Stimulated activated effector memory CD8-positive, alpha-beta T cell treated with anti-CD3 and anti-CD28 coated beads, Interleukin-12 subunit alpha, Interleukin-12 subunit beta, amount 100 ng/mL, for 72 hours (primary cell): ENCODE measurements at regions not wholly inside any gene's neighbourhood (a gene's known extent, or its start where the extent isn't known, plus 50 kb on each side); places are given as distances from the start of the nearest gene placed in this dataset.
"Not testable (repeated sequence)": the region's sequence is repeated elsewhere in the genome, so short reads cannot be mapped to it uniquely, and the experiment has no call there.

Experiments used
- ATAC-seq: fragments of 150-1000 bp; cut with Tn5 transposase; 2 replicates; pipeline ENCODE4 v1.10.0; 2021
- DNase-seq, 2 donors: peaks; one replicate each; pipeline ENCODE4 v3.0.0; 2021 to 2022; ENCODE audit warnings: low spot score in 2 of 2
- H3K27ac Mint-ChIP-seq: one replicate; pipeline ENCODE4 v1.8.0; 2022; ENCODE audit warnings: mild to moderate bottlenecking, mixed read lengths
- H3K36me3 Mint-ChIP-seq: one replicate; pipeline ENCODE4 v1.8.0; 2022; ENCODE audit warnings: mild to moderate bottlenecking, mixed read lengths
- H3K4me1 Mint-ChIP-seq: one replicate; pipeline ENCODE4 v1.8.0; 2022; ENCODE audit warnings: mixed read lengths
- H3K4me3 Mint-ChIP-seq: one replicate; pipeline ENCODE4 v1.8.0; 2022; ENCODE audit warnings: mild to moderate bottlenecking, mixed read lengths
- H3K9me3 Mint-ChIP-seq: one replicate; pipeline ENCODE4 v1.8.0; 2022; ENCODE audit warnings: mixed read lengths

DNA sequence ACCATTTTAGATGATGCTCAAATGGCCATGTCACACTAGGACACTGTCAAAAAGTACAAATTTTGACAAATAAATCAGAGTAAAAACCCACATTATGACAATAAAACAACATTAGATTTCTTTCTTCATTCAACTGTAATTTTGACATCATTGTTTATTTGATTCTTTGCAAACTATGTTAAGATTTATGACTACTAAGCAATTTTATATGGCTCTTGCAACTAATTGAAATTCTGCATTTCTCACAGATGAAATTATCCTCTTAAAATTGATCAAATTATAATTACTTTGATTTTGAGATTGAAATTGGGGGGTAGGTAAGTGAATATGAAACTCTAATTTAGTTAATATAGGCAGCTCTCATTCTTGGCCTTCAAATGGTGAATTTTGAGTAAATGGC, 59.8 kb downstream of the ATOH1 start:
- H3K27ac Mint-ChIP-seq = no peak overlapping the region
- no peaks in the 10 kb centered on the region for H3K9me3 Mint-ChIP-seq
- H3K4me1 Mint-ChIP-seq = no peaks in the 10 kb centered on the region
- no peak for DNase-seq
- no peaks in the 10 kb centered on the region for H3K36me3 Mint-ChIP-seq
- no peak for ATAC-seq
- H3K4me3 Mint-ChIP-seq = no peak overlapping the region

DNA sequence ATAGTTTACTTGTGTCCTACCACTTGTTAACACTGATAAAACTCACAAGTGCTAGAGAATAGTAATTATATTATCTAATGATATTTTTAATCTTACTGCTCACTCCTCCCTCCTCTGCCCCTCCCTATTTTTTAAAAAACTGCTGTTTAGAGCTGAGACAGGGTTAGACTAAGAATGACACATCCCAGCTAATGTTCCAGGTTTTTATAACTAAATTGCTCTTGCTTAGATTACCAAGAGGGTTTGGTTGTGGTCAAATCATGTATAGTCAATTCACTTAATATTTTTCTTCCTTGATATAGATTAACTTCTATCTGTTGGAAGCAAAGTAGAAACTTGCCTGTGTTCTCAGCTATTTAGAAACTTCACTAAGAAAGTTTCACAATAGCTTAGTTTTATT, 60.2 kb downstream of the ATOH1 start:
- Mint-ChIP-seq H3K4me1 (no peaks in the 10 kb centered on the region), H3K36me3 (no peaks in the 10 kb centered on the region), H3K27ac (no peak overlapping the region), H3K9me3 (no peaks in the 10 kb centered on the region), H3K4me3 (no peak overlapping the region)
- DNase-seq (no peak), ATAC-seq (no peak)

DNA sequence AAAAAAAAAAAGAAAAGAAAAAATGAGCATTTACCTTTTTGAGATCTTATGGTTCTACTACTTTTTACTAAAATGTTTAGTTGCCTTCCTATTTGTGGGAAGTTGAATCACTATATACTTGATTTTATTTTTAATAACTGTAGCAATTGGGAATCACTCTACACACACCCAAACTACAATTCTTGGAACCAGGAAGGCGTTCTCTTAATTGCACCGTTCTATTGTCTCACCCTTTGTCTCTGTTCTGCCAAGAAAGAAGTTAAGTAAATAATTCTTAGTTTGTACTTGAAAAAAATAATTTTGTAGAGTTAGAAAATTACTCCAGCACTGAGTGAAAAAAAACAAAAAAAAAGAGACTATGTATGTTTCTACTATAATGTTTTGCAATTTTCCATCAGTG, 62.7 kb downstream of the ATOH1 start:
- H3K9me3 Mint-ChIP-seq = peaks cover 3% of the 10 kb centered on the region
- H3K27ac Mint-ChIP-seq = no peak overlapping the region
- no peaks in the 10 kb centered on the region for H3K36me3 Mint-ChIP-seq
- DNase-seq = no peak
- H3K4me3 Mint-ChIP-seq = no peak overlapping the region
- no peaks in the 10 kb centered on the region for H3K4me1 Mint-ChIP-seq
- ATAC-seq = no peak

DNA sequence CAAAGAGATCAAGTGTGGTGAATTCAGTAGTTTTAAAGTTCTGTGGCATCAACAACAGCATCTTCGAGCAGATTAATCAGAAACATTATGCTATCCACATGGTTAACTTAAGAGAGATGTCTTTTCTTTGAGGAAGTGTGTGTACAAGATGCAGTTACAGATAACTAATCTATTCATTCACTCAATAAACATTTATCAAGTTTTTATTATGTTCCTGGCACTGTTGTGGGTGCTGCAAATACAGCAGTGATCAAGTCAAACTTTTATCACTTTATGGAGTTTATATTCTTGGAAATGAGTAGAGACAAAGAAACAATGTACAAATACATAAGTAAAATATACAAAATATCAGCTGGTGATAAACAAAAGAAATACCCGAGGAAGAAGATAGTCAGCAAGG, 66.4 kb downstream of the ATOH1 start:
- Mint-ChIP-seq H3K36me3 (no peaks in the 10 kb centered on the region), H3K4me1 (no peaks in the 10 kb centered on the region), H3K4me3 (no peak overlapping the region), H3K27ac (no peak overlapping the region), H3K9me3 (peaks cover 3% of the 10 kb centered on the region)
- no peak for DNase-seq
- ATAC-seq = no peak

DNA sequence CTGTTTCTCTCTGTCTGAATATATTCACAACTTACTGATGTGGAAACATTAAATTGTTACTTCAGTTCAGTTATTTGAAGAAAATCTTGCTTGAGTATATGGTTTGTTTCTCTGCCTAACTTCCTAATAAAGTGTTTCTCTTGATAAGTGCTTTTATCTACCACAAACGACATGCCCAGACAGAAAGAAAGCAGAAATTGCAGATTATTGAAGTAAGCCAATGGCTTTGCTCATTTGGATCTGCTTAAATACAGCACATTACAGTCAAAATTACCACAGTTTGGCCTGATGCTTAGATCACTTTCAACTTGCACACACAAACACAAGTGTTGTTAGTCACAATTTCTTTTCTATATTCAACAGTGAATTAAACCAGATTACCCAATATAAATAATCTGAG, 68.0 kb downstream of the ATOH1 start:
- no peak for ATAC-seq
- no peaks in the 10 kb centered on the region for H3K36me3 Mint-ChIP-seq
- H3K4me3 Mint-ChIP-seq = no peak overlapping the region
- peaks cover 3% of the 10 kb centered on the region for H3K9me3 Mint-ChIP-seq
- no peak overlapping the region for H3K27ac Mint-ChIP-seq
- DNase-seq = no peak
- no peaks in the 10 kb centered on the region for H3K4me1 Mint-ChIP-seq

DNA sequence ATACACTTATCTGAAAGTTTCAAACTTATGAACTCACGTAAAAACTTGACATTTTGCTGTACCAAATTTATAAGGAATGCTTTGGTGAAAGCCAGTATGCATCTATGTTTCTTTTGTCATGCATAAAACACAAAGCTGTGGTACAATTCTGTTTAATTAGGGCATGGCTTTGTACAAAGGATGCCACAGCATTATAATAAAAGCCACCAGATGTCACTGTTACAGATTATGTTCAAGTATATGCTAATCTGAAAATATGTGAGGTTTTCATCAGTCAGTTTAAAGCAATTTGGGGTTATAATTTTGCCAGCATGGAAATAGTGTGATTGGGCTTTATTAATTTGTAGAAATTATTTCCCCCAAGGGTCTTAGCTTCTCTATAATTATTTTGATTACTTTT, 69.0 kb downstream of the ATOH1 start:
- H3K36me3 Mint-ChIP-seq = no peaks in the 10 kb centered on the region
- no peak overlapping the region for H3K4me3 Mint-ChIP-seq
- H3K4me1 Mint-ChIP-seq = no peaks in the 10 kb centered on the region
- H3K9me3 Mint-ChIP-seq = peaks cover 3% of the 10 kb centered on the region
- no peak for ATAC-seq
- no peak overlapping the region for H3K27ac Mint-ChIP-seq
- DNase-seq = no peak

DNA sequence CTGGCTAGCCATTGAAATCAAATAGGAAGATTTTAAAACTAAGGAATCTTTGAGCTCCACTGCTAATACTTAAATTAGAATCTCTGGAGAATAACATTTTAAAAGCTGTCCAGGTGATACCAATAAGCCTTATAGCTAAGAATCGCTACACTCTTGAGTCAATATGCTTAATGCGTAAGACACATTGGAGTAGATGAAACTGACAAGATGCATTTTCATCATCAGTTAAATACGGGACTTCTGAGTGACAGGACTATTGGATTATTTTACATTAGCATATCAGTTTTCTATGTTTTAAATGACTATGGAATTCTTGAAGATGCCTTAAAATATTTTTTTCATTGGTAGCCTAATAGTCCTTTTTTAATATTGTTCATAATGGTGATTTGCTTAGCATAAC, 80.2 kb downstream of the ATOH1 start:
- H3K9me3 Mint-ChIP-seq = peaks cover 5% of the 10 kb centered on the region
- H3K27ac Mint-ChIP-seq = no peak overlapping the region
- no peak for ATAC-seq
- H3K4me3 Mint-ChIP-seq = no peak overlapping the region
- no peak for DNase-seq
- no peaks in the 10 kb centered on the region for H3K4me1 Mint-ChIP-seq
- H3K36me3 Mint-ChIP-seq = no peaks in the 10 kb centered on the region

DNA sequence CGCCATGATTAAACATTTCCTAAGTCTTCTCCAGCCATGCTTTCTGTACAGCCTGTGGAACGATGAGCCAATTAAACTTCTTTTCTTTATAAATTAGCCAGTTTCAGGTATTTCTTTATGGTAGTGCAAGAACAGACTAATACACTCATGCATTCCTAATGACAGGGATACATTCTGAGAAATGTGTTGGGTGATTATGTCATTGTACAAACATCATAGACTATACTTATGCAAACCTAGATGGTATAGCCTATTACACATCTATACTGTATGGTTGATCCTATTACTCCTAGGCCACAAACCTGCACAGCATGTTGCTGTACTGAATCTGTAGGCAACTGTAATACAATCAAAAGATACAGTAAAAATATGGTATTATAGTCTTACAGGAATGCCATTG, 83.1 kb downstream of the ATOH1 start:
- DNase-seq (no peak), ATAC-seq (peak; percentile 21)
- Mint-ChIP-seq H3K36me3 (no peaks in the 10 kb centered on the region), H3K27ac (no peak overlapping the region), H3K4me1 (no peaks in the 10 kb centered on the region), H3K9me3 (no peaks in the 10 kb centered on the region), H3K4me3 (no peak overlapping the region)

DNA sequence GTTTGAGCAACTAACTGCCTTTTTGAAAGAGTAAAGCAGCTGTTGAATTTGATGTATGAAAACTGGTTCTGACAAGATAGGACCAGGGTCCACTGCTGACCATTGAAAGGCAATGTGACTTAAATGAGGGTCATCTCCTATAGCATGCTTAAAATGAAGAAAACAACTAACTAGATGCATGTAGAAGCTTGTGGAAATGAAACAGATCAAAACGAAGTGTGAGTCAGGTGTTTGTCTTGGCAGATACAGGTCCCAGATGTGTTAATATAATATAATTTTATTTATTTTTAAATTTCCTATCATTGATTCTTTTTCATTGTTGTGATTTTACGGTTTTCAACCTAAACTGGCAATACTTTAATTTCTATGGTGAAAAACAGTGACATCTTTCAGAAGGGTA, 83.6 kb downstream of the ATOH1 start:
- no peak for ATAC-seq

DNA sequence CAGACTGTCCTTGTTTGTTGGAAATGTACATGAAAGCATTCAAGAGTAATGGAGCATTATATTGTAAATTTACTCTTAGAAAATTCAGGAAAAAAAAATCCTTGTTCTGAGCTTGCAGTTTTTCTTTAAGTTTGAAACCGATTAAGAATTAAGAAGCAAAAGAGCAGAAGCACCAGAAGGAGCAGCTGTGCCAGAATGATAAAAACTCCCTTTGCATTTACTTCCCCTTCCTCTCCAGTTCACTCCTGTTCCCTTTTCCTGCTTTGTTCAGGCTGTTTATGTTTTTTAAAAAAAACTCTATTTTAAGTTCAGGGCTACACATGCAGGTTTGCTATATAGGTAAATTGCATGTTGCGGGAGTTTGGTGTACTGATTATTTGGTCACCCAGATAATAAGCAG, 90.3 kb downstream of the ATOH1 start:
- Mint-ChIP-seq H3K4me1 (no peaks in the 10 kb centered on the region), H3K4me3 (no peak overlapping the region), H3K27ac (no peak overlapping the region), H3K36me3 (no peaks in the 10 kb centered on the region), H3K9me3 (peaks cover 9% of the 10 kb centered on the region)
- DNase-seq = no peak
- ATAC-seq = no peak

More for the DNA sequence above, 83.6 kb downstream of the ATOH1 start:
- H3K36me3 Mint-ChIP-seq = no peaks in the 10 kb centered on the region
- no peak overlapping the region for H3K4me3 Mint-ChIP-seq
- no peak overlapping the region for H3K27ac Mint-ChIP-seq
- peaks cover 1% of the 10 kb centered on the region for H3K9me3 Mint-ChIP-seq
- no peak for DNase-seq
- H3K4me1 Mint-ChIP-seq = no peaks in the 10 kb centered on the region

DNA sequence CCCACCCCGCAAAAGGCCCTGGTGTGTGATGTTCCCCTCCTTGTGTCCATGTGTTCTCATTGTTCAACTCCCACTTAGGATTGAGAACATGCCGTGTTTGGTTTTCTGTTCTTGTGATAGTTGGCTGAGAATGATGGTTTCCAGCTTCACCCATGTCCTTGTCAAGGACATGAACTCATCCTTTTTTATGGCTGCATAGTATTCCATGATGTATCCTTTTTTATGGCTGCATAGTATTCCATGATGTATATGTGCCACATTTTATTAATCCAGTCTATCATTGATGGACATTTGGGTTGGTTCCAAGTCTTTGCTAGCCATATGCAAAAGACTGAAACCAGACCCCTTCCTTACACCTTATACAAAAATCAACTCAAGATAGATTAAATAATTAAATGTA, 95.0 kb downstream of the ATOH1 start:
- ATAC-seq, H3K4me3 Mint-ChIP-seq, H3K36me3 Mint-ChIP-seq, H3K27ac Mint-ChIP-seq, DNase-seq, H3K4me1 Mint-ChIP-seq: not testable (repeated sequence)
- H3K9me3 Mint-ChIP-seq = peaks cover 23% of the 10 kb centered on the region

DNA sequence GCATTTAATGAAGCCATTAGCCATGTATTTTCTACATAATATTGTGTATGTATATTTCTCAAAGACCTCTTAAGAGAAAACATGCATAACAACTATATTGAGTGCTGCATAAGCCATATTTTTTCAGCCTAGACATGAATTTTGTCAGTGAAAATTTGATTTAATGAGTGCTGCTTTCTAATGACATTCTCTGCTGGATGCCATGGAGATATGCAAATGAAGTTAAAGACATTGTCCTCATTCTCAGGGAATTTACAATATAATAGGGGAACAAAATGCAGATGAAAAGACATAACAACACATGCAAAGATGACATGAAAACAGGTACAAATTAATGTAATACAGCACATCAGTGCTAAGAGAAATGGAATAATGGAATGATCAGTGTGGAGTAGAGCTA, 118.7 kb downstream of the ATOH1 start:
- H3K9me3 Mint-ChIP-seq = peaks cover 5% of the 10 kb centered on the region
- DNase-seq = no peak
- H3K36me3 Mint-ChIP-seq = no peaks in the 10 kb centered on the region
- no peak for ATAC-seq
- H3K4me3 Mint-ChIP-seq = no peak overlapping the region
- H3K4me1 Mint-ChIP-seq = no peaks in the 10 kb centered on the region
- H3K27ac Mint-ChIP-seq = no peak overlapping the region

DNA sequence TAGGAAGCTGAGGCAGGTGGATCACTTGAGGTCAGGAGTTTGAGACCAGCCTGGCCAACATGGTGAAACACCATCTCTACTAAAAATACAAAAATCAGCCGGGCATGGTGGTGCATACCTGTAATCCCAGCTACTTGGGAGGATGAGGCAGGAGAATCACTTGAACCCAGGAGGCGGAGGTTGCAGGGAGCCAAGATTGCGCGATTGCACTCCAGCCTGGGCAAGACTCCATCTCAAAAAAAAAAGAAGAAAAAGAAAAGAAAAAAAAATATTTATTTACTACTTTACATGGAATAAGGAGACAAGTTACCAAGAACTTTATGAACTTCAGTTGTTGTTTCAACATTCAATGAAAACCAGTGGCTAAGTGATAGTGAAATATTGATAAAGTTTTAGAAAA, 121.7 kb downstream of the ATOH1 start:
- not testable (repeated sequence) for H3K27ac Mint-ChIP-seq, H3K4me3 Mint-ChIP-seq, DNase-seq, H3K4me1 Mint-ChIP-seq, H3K36me3 Mint-ChIP-seq, ATAC-seq
- H3K9me3 Mint-ChIP-seq = peaks cover 11% of the 10 kb centered on the region

DNA sequence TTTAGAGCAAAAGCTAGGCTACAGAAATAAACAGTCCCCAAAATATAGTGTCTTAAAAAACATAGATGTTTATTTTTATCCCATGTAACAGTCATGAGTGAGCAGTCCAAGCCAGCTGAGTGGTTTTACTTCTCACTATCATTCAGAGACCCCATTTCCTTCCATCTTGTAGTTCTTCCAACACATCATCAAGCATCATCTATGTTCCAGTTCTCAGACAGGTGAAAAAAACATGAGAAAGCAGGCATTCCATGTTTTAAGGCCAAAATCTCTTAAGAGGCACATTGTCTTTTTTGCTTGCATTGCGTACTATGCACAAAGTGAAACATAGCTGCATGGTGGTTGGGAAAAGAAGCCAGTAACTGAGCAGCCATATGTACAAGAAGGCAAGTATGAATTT, 128.6 kb downstream of the ATOH1 start:
- Mint-ChIP-seq H3K27ac (no peak overlapping the region), H3K36me3 (no peaks in the 10 kb centered on the region), H3K9me3 (peaks cover 12% of the 10 kb centered on the region), H3K4me3 (no peak overlapping the region), H3K4me1 (no peaks in the 10 kb centered on the region)
- ATAC-seq (no peak), DNase-seq (no peak)

DNA sequence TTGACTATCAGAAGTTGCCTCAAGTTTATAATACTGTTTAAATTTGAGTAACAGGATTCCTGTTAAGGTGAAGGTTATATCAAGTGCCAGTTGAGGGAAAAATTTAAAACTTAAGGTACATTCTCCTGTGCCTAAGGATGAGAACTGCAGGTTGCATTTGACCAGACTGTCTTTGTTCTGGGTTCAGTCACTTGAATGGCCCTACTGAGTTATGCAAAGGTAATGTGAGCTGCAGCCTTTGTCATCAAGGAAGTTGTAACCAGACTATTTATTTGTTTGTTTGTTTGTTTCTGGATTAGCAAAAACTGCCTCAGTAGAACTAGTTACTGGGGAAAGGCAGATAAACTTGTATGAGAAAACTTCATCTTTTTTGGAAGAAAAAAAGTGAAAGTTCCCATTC, 131.9 kb downstream of the ATOH1 start:
- peaks cover 5% of the 10 kb centered on the region for H3K9me3 Mint-ChIP-seq
- DNase-seq (no peak), ATAC-seq (no peak)
- no peak overlapping the region for H3K4me3 Mint-ChIP-seq
- H3K36me3 Mint-ChIP-seq = no peaks in the 10 kb centered on the region
- no peak overlapping the region for H3K27ac Mint-ChIP-seq
- H3K4me1 Mint-ChIP-seq = no peaks in the 10 kb centered on the region

DNA sequence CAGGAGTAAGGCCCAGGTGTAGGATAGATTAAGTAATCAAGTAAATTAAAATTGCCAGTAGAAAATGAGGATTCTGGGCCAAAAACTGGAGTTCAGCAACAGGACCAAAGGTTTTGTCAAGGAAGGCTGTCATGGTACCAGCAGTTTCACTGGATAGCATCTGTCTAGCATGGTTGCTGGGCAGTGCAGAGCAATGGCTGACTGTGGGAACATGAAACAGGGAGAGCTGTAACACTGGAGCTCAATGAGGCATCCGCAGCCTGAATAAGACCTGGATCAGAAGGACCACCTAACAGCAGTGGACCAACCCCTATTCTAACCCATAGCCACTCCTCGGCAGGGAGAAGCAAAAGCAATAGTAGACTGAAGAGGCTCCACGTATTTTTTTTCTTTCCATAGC, 132.4 kb downstream of the ATOH1 start:
- DNase-seq (no peak), ATAC-seq (no peak)
- H3K27ac Mint-ChIP-seq = no peak overlapping the region

DNA sequence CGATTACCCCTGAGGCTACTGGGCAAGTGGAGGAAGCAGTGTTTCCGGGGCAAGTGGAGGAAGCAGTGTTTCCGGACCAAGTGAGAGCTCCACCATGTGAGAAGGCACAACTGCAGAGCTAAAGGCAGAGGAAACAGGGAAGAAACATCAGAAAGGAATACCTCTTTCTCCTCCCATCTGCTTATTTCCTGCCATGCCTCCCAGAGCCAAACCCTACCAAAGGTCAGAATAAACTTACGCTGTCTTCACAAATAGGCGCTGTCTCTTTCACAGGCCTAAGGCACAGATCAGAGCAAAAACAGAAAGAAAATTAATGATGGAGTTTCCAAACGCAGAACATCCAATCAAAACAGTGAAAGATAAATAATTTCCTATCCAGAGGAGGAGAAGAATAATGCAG, 153.0 kb downstream of the ATOH1 start:
- Mint-ChIP-seq H3K9me3 (peaks cover 20% of the 10 kb centered on the region), H3K4me1 (no peaks in the 10 kb centered on the region), H3K27ac (no peak overlapping the region), H3K4me3 (no peak overlapping the region), H3K36me3 (no peaks in the 10 kb centered on the region)
- DNase-seq (no peak), ATAC-seq (no peak)

More for the DNA sequence above, 132.4 kb downstream of the ATOH1 start:
- Mint-ChIP-seq H3K36me3 (no peaks in the 10 kb centered on the region), H3K9me3 (peaks cover 5% of the 10 kb centered on the region), H3K4me3 (no peak overlapping the region), H3K4me1 (no peaks in the 10 kb centered on the region)
